HFF-Myc (cell line): ENCODE measurements at regions not wholly inside any gene's neighbourhood (a gene's known extent, or its start where the extent isn't known, plus 50 kb on each side); places are given as distances from the start of the nearest gene placed in this dataset.

Source experiments
- DNase-seq: peaks from one replicate; pipeline ENCODE4 v3.0.0-alpha.2; 2011; ENCODE audit warnings: low read depth; ENCODE audit errors: extremely low read depth
- H3K4me3 ChIP-seq: replicated peaks from 2 replicates; pipeline ENCODE4 v1.5.1; 2011; ENCODE audit warnings: low read depth, mild to moderate bottlenecking, control low read depth, low read length
- CTCF ChIP-seq: IDR thresholded peaks from 2 replicates; pipeline ENCODE4 v1.5.1; 2012; ENCODE audit warnings: mild to moderate bottlenecking, low read depth, low read length, control low read depth; ENCODE audit errors: missing control alignments

GRCh38 chr20:40446888-40447287 is 242.1 kb downstream of the MAFB start:
- DNase-seq = no peak
- no peak for TF ChIP-seq CTCF
- H3K4me3 ChIP-seq = no peak overlapping the region

GRCh38 chr20:40444516-40444915 is 244.5 kb downstream of the MAFB start:
- H3K4me3 ChIP-seq = no peak overlapping the region
- TF ChIP-seq CTCF = no peak
- DNase-seq = no peak

- no peak for DNase-seq
- no peak for TF ChIP-seq CTCF
- H3K4me3 ChIP-seq = no peak overlapping the region
These were observed 245.3 kb downstream of the MAFB start for GRCh38 chr20:40443753-40444152.

- TF ChIP-seq CTCF = no peak
- DNase-seq = no peak
- no peak overlapping the region for H3K4me3 ChIP-seq
These were observed 246.7 kb downstream of the MAFB start for GRCh38 chr20:40442181-40442963.

GRCh38 chr20:40441771-40442170 is 247.3 kb downstream of the MAFB start:
- no peak overlapping the region for H3K4me3 ChIP-seq
- DNase-seq = no peak
- no peak for TF ChIP-seq CTCF

- no peak overlapping the region for H3K4me3 ChIP-seq
- DNase-seq = no peak
- TF ChIP-seq CTCF = no peak
These were observed 250.7 kb downstream of the MAFB start for GRCh38 chr20:40438161-40438830.
